IMR-90 (cell line): ENCODE measurements at regions not wholly inside any gene's neighbourhood (a gene's known extent, or its start where the extent isn't known, plus 50 kb on each side); places are given as distances from the start of the nearest gene placed in this dataset.

Experiments
- ATAC-seq: fragments of 200-7000 bp; cut with Tn5 transposase; 2 replicates; pipeline ENCODE4 v1.9.1; 2020; ENCODE audit warnings: low read depth, mild to moderate bottlenecking, moderate library complexity
- BruUV-seq: library from RNA; stranded (reverse); fragments of 400-500 nt; replicated peaks from 2 replicates; lab custom pipeline; 2021; lab: Mats Ljungman, UMichigan
- CTCF ChIA-PET: fragments of 300-600 bp; formaldehyde crosslinking; extraction: SDS; loops from one replicate; lab custom pipeline; 2021; ENCODE audit warnings: antibody characterized with exemption; lab: Yijun Ruan, JAX
- POLR2A ChIA-PET: fragments of 300-600 bp; sonication (Branson Sonifier 250); formaldehyde crosslinking; loops from one replicate; lab custom pipeline; 2022; ENCODE audit warnings: antibody characterized with exemption; ENCODE audit not compliant: unreplicated experiment; lab: Charles Lee
- DNase-seq: peaks from one replicate; pipeline ENCODE4 v3.0.0; 2013
- H2AFZ ChIP-seq: replicated peaks from 2 replicates; pipeline ENCODE3; 2013; ENCODE audit warnings: low read length, mild to moderate bottlenecking; ENCODE audit not compliant: poor library complexity
- H2AK5ac ChIP-seq: 2 replicates; pipeline ENCODE4 v1.6.1; 2013; ENCODE audit warnings: low read depth, low read length, inconsistent platforms
- H2AK9ac ChIP-seq: replicated peaks from 2 replicates; pipeline ENCODE3; 2013; ENCODE audit warnings: mild to moderate bottlenecking, low read depth, low read length, moderate library complexity; ENCODE audit not compliant: poor library complexity
- H2BK120ac ChIP-seq: 2 replicates; pipeline ENCODE4 v1.6.1; 2013; ENCODE audit warnings: low read depth, low read length, inconsistent platforms
- H2BK15ac ChIP-seq: 3 replicates; pipeline ENCODE4 v1.6.1; 2013; ENCODE audit warnings: low read depth, low read length, inconsistent platforms
- H2BK20ac ChIP-seq: 2 replicates; pipeline ENCODE4 v1.6.1; 2013; ENCODE audit warnings: low read depth, mild to moderate bottlenecking, inconsistent platforms, low read length, moderate library complexity
- H2BK5ac ChIP-seq: 2 replicates; pipeline ENCODE4 v1.6.1; 2013; ENCODE audit warnings: mild to moderate bottlenecking, low read depth, low read length, inconsistent platforms; ENCODE audit not compliant: poor library complexity, severe bottlenecking
- H3K14ac ChIP-seq: replicated peaks from 2 replicates; pipeline ENCODE4 v1.6.1; 2013; ENCODE audit warnings: low read depth, low read length, inconsistent platforms
- H3K18ac ChIP-seq: 2 replicates; pipeline ENCODE4 v1.6.1; 2013; ENCODE audit warnings: low read depth, low read length, control low read depth
- H3K23ac ChIP-seq: 2 replicates; pipeline ENCODE4 v1.6.1; 2013; ENCODE audit warnings: low read depth, low read length, inconsistent platforms
- H3K27ac ChIP-seq: 2 replicates; pipeline ENCODE4 v1.5.1; 2013; ENCODE audit warnings: mild to moderate bottlenecking, control low read depth, low read length; ENCODE audit not compliant: insufficient read depth
- H3K27me3 ChIP-seq: 2 replicates; pipeline ENCODE4 v1.6.1; 2013; ENCODE audit warnings: low read length; ENCODE audit not compliant: control insufficient read depth, insufficient read depth
- H3K36me3 ChIP-seq: 2 replicates; pipeline ENCODE4 v1.6.1; 2013; ENCODE audit warnings: low read length, mixed read lengths; ENCODE audit not compliant: control insufficient read depth, insufficient read depth
- H3K4ac ChIP-seq: 2 replicates; pipeline ENCODE4 v1.6.1; 2013; ENCODE audit warnings: low read depth, low read length, inconsistent platforms
- H3K4me1 ChIP-seq: 2 replicates; pipeline ENCODE4 v1.6.1; 2013; ENCODE audit warnings: low read length, mixed read lengths; ENCODE audit not compliant: control insufficient read depth, insufficient read depth
- H3K4me2 ChIP-seq: 2 replicates; pipeline ENCODE4 v1.6.1; 2013; ENCODE audit warnings: low read depth, mild to moderate bottlenecking, control low read depth, low read length, moderate library complexity
- H3K4me3 ChIP-seq: 2 replicates; pipeline ENCODE4 v1.5.1; 2013; ENCODE audit warnings: low read depth, mild to moderate bottlenecking, control low read depth, low read length, moderate library complexity; ENCODE audit not compliant: insufficient read depth
- H3K56ac ChIP-seq: 2 replicates; pipeline ENCODE4 v1.6.1; 2013; ENCODE audit warnings: low read length, inconsistent platforms; ENCODE audit not compliant: insufficient read depth; ENCODE audit errors: extremely low read depth
- H3K79me1 ChIP-seq, 2 experiments: 2 replicates each; pipeline ENCODE4 v1.6.1; 2013; ENCODE audit warnings: low read length in 2 of 2, inconsistent platforms in 1 of 2, low read depth in 1 of 2
- H3K9ac ChIP-seq: 2 replicates; pipeline ENCODE4 v1.6.1; 2013; ENCODE audit warnings: low read depth, low read length, control low read depth
- H3K9me1 ChIP-seq: 2 replicates; pipeline ENCODE4 v1.6.1; 2013; ENCODE audit warnings: low read length, inconsistent platforms; ENCODE audit not compliant: insufficient read depth
- H3K9me3 ChIP-seq: 2 replicates; pipeline ENCODE4 v1.6.1; 2013; ENCODE audit warnings: low read length; ENCODE audit not compliant: control insufficient read depth, insufficient read depth
- H4K20me1 ChIP-seq: 2 replicates; pipeline ENCODE4 v1.6.1; 2013; ENCODE audit warnings: low read length, inconsistent platforms; ENCODE audit not compliant: insufficient read depth
- H4K5ac ChIP-seq: 2 replicates; pipeline ENCODE4 v1.6.1; 2013; ENCODE audit warnings: mild to moderate bottlenecking, low read depth, low read length, control low read depth
- H4K8ac ChIP-seq, 2 experiments: 2 replicates each; pipeline ENCODE4 v1.6.1; 2013; ENCODE audit warnings: low read depth in 2 of 2, low read length in 2 of 2, control low read depth in 1 of 2, inconsistent platforms in 1 of 2
- H4K91ac ChIP-seq: 2 replicates; pipeline ENCODE4 v1.6.1; 2013; ENCODE audit warnings: low read depth, low read length, inconsistent platforms; ENCODE audit not compliant: insufficient read depth
- NFE2L2 ChIP-seq: fragments of 150-350 bp; IDR thresholded peaks from 2 replicates; pipeline ENCODE4 v1.6.1; 2016; ENCODE audit warnings: low read depth, mild to moderate bottlenecking, low read length
- USF2 ChIP-seq: fragments of 150-350 bp; IDR thresholded peaks from 2 replicates; pipeline ENCODE4 v1.6.1; 2017; ENCODE audit warnings: mild to moderate bottlenecking, antibody characterized with exemption, low read length, low read depth
- WGBS, 2 experiments: methylation state at CpG; one replicate each; pipeline versions ENCODE4 v1.1.5 to v1.1.7; 2013; ENCODE audit warnings: missing lambda C conversion rate in 2 of 2; ENCODE audit not compliant: insufficient read length in 1 of 2; ENCODE audit errors: extremely low coverage in 2 of 2; 5-methylcytosine and 5-hydroxymethylcytosine counted together
- dilution Hi-C: fragments of 300-500 bp; cut with HindIII; formaldehyde crosslinking; loops from one replicate; pipeline ENCODE4 v1.14.3; 2018; ENCODE audit warnings: low sequenced_read_pairs; ENCODE audit not compliant: unreplicated experiment
- in situ Hi-C: fragments of 300-500 bp; cut with MboI; formaldehyde crosslinking; loops from 3 replicates; pipeline ENCODE4 v1.14.3; 2019; ENCODE audit warnings: low sequenced_read_pairs, inconsistent platforms, mixed read lengths
- intact Hi-C: fragments of 100-400 bp; cut with micrococcal nuclease; formaldehyde crosslinking; loops from 2 replicates; pipeline ENCODE4 v1.10.0; 2022

GRCh38 chr13:87255394-87255793 lies 415.8 kb upstream of the SLITRK5 start:
- DNase-seq (no peak), ATAC-seq (no peak)
- H3K9me1 ChIP-seq = no peaks in the 10 kb centered on the region
- intact Hi-C loops = no loop called here
- no peak overlapping the region for H3K9ac ChIP-seq
- H3K27ac ChIP-seq = no peak overlapping the region
- no peaks in the 10 kb centered on the region for H3K36me3 ChIP-seq
- H3K4ac ChIP-seq = no peak overlapping the region
- no peak overlapping the region for H4K8ac ChIP-seq
- no peaks in the 10 kb centered on the region for H3K9me3 ChIP-seq
- no peak overlapping the region for H2AFZ ChIP-seq
- H3K27me3 ChIP-seq = no peaks in the 10 kb centered on the region
- no peak overlapping the region for H3K23ac ChIP-seq
- no peak overlapping the region for H3K18ac ChIP-seq
- H2BK20ac ChIP-seq = no peak overlapping the region
- no peak overlapping the region for H2BK5ac ChIP-seq
- H3K4me2 ChIP-seq = no peak overlapping the region
- H2BK15ac ChIP-seq = no peak overlapping the region
- H3K4me1 ChIP-seq = no peaks in the 10 kb centered on the region
- no peak overlapping the region for H2BK120ac ChIP-seq
- H2AK5ac ChIP-seq = no peak overlapping the region
- H2AK9ac ChIP-seq = no peak overlapping the region
- no peak overlapping the region for H4K5ac ChIP-seq
- no TSS peak for BruUV-seq
- ChIA-PET POLR2A (no interaction called here), CTCF (no interaction called here)
- no peak overlapping the region for H4K91ac ChIP-seq
- in situ Hi-C loops = no loop called here
- H3K56ac ChIP-seq = no peak overlapping the region
- H3K4me3 ChIP-seq = no peak overlapping the region
- no CpG with 5 or more reads among the region's 5 CpGs for WGBS, 2 experiments
- TF ChIP-seq NFE2L2 (peak; percentile 26; the same call in 1 of the 2 replicates), USF2 (no peak)
- dilution Hi-C loops = no loop called here
- no peaks in the 10 kb centered on the region for H4K20me1 ChIP-seq
- no peaks in the 10 kb centered on the region for H3K79me1 ChIP-seq
- no peak overlapping the region for H3K14ac ChIP-seq
